K562 (cell line): ENCODE measurements at regions not wholly inside any gene's neighbourhood (a gene's known extent, or its start where the extent isn't known, plus 50 kb on each side); places are given as distances from the start of the nearest gene placed in this dataset.

Experiments used
- ATAC-seq: fragments of 200-7000 bp; cut with Tn5 transposase; 3 replicates; pipeline ENCODE4 v1.9.1; 2020; ENCODE audit warnings: moderate library complexity
- BruUV-seq: library from RNA; stranded (reverse); fragments of 400-500 nt; replicated peaks from 2 replicates; lab custom pipeline; 2021; lab: Mats Ljungman, UMichigan
- CTCF ChIA-PET: fragments of 300-600 bp; formaldehyde crosslinking; extraction: SDS; loops from one replicate; lab custom pipeline; 2021; ENCODE audit warnings: low intra/inter-chr PET ratio; lab: Yijun Ruan, JAX
- POLR2A ChIA-PET: fragments of 300-600, 350-650 bp; sonication (Branson Sonifier 250); formaldehyde crosslinking; extraction: SDS; loops from one replicate; lab custom pipeline; 2021; ENCODE audit warnings: antibody characterized with exemption, inconsistent platforms; lab: Yijun Ruan, JAX
- DNase-seq, 4 experiments: peaks; one replicate each; pipeline versions ENCODE4 v3.0.0 to v3.0.0-alpha.2; 2011 to 2018; ENCODE audit warnings: low spot score in 3 of 4, mixed read lengths in 3 of 4; ENCODE audit errors: extremely low read depth in 1 of 4
- FAIRE-seq: peaks from 2 replicates; lab custom pipeline; 2011; peaks lifted over from hg19 to GRCh38; lab: Jason Lieb, UNC
- H2AFZ ChIP-seq: 2 replicates; pipeline ENCODE4 v1.6.0; 2011; ENCODE audit warnings: low read depth, low read length, control low read depth, inconsistent platforms
- H3K27ac ChIP-seq: fragments of 200-600 bp; 3 replicates; pipeline ENCODE4 v1.8.0; 2011; ENCODE audit warnings: low read depth, mild to moderate bottlenecking, control low read depth, inconsistent platforms, low read length, moderate library complexity, mixed read lengths; ENCODE audit errors: extremely low read depth
- H3K27me3 ChIP-seq, 2 experiments: fragments of 300-600 bp in 1 of 2; 2 replicates in 1 of 2; 3 replicates in 1 of 2; pipeline versions ENCODE4 v1.6.0 to v1.8.0; 2011; ENCODE audit warnings: inconsistent platforms in 2 of 2, low read length in 2 of 2, mild to moderate bottlenecking in 1 of 2, mixed read lengths in 1 of 2, moderate library complexity in 1 of 2; ENCODE audit not compliant: control insufficient read depth in 2 of 2, insufficient read depth in 2 of 2
- H3K36me3 ChIP-seq: fragments of 300-600 bp; 3 replicates; pipeline ENCODE4 v1.8.0; 2011; ENCODE audit warnings: mild to moderate bottlenecking, low read length, inconsistent platforms; ENCODE audit not compliant: control insufficient read depth, insufficient read depth
- H3K4me1 ChIP-seq, 2 experiments: fragments of 200-600 bp in 1 of 2; replicated peaks in 1 of 2; 2 replicates in 1 of 2; 3 replicates in 1 of 2; pipeline versions ENCODE4 v1.5.1 to v1.8.0; 2011; ENCODE audit warnings: inconsistent platforms in 2 of 2, low read length in 2 of 2, mild to moderate bottlenecking in 1 of 2, mixed read lengths in 1 of 2, moderate library complexity in 1 of 2; ENCODE audit not compliant: control insufficient read depth in 2 of 2, insufficient read depth in 2 of 2
- H3K4me2 ChIP-seq: 2 replicates; pipeline ENCODE4 v1.6.1; 2011; ENCODE audit warnings: low read length, control low read depth, inconsistent platforms, mixed read lengths; ENCODE audit not compliant: insufficient read depth
- H3K4me3 ChIP-seq: fragments of 200-600 bp; sonication (generic), shearing (Covaris generic); 2 replicates; pipeline ENCODE4 v1.5.1; 2016; ENCODE audit warnings: control low read depth, inconsistent platforms
- H3K79me2 ChIP-seq: fragments of 200-600 bp; 3 replicates; pipeline ENCODE4 v1.8.0; 2011; ENCODE audit warnings: low read length, inconsistent platforms; ENCODE audit not compliant: control insufficient read depth, insufficient read depth
- H3K9ac ChIP-seq, 2 experiments: 2 replicates each; pipeline versions ENCODE4 v1.6.0 to v1.6.1; 2011; ENCODE audit warnings: low read depth in 2 of 2, low read length in 2 of 2, control low read depth in 1 of 2, inconsistent platforms in 1 of 2, mild to moderate bottlenecking in 1 of 2, mixed read lengths in 1 of 2; ENCODE audit not compliant: insufficient read depth in 1 of 2
- H3K9me1 ChIP-seq: one replicate; pipeline ENCODE4 v1.6.0; 2011; ENCODE audit warnings: inconsistent platforms, mild to moderate bottlenecking, low read length, moderate library complexity; ENCODE audit not compliant: control insufficient read depth, insufficient read depth
- H3K9me3 ChIP-seq: replicated peaks from 2 replicates; pipeline ENCODE4 v1.5.1; 2011; ENCODE audit warnings: low read depth, low read length, inconsistent platforms; ENCODE audit not compliant: control insufficient read depth, insufficient read depth
- H4K20me1 ChIP-seq: replicated peaks from 2 replicates; pipeline ENCODE4 v1.6.1; 2011; ENCODE audit warnings: low read length, inconsistent platforms, mixed read lengths; ENCODE audit not compliant: control insufficient read depth, insufficient read depth
- ARID3B ChIP-seq: fragments of 250-450 bp; sonication (Bioruptor Pico); IDR thresholded peaks from 2 replicates; pipeline ENCODE4 v1.4.0; 2020; ENCODE audit warnings: borderline replicate concordance
- CBX2 ChIP-seq: fragments of 200-600 bp; sonication (generic); IDR thresholded peaks from one replicate; pipeline ENCODE4 v1.6.1; 2012; ENCODE audit warnings: mild to moderate bottlenecking, low read length, inconsistent platforms; ENCODE audit not compliant: insufficient read depth, poor library complexity, severe bottlenecking
- CCNT2 ChIP-seq: IDR thresholded peaks from 2 replicates; pipeline ENCODE4 v1.6.1; 2011; ENCODE audit warnings: borderline replicate concordance, low read depth, mild to moderate bottlenecking, moderate library complexity, mixed read lengths, low read length; ENCODE audit not compliant: insufficient read length; ENCODE audit errors: extremely low read depth
- ELF4 ChIP-seq: fragments of 450-650 bp; formaldehyde crosslinking; IDR thresholded peaks from 2 replicates; pipeline ENCODE4 v1.4.0; 2022; ENCODE audit warnings: missing genetic modification characterization
- GATA2 ChIP-seq: sonication (generic); formaldehyde crosslinking; IDR thresholded peaks from 2 replicates; pipeline ENCODE4 v1.4.0; 2020; ENCODE audit warnings: mild to moderate bottlenecking, missing genetic modification reagents
- NEUROD1 ChIP-seq: fragments of 150-350 bp; IDR thresholded peaks from 2 replicates; pipeline ENCODE4 v1.6.1; 2014; ENCODE audit warnings: borderline replicate concordance, low read length, low read depth; ENCODE audit not compliant: partially characterized antibody
- PHF8 ChIP-seq: fragments of 200-600 bp; sonication (generic); IDR thresholded peaks from 2 replicates; pipeline ENCODE4 v1.6.1; 2012; ENCODE audit warnings: mixed run types, mild to moderate bottlenecking, inconsistent platforms, low read length, moderate library complexity, borderline replicate concordance
- POLR2AphosphoS2 ChIP-seq: IDR thresholded peaks from 2 replicates; pipeline ENCODE4 v1.6.1; 2012; ENCODE audit warnings: low read length, improper control_type of control experiment
- TFE3 ChIP-seq: fragments of 450-650 bp; formaldehyde crosslinking; IDR thresholded peaks from 2 replicates; pipeline ENCODE4 v1.4.0; 2020; ENCODE audit warnings: mild to moderate bottlenecking, mixed read lengths
- ZFP36 ChIP-seq: fragments of 150-350 bp; IDR thresholded peaks from 2 replicates; pipeline ENCODE4 v1.6.1; 2018; ENCODE audit warnings: low read length, low read depth; ENCODE audit not compliant: partially characterized antibody
- ZNF12 ChIP-seq: sonication (generic); formaldehyde crosslinking; IDR thresholded peaks from 2 replicates; pipeline ENCODE4 v1.4.0; 2020; ENCODE audit warnings: mild to moderate bottlenecking, missing genetic modification reagents
- WGBS: fragments of 100-300 bp; shearing (Covaris generic); methylation state at CpG from one replicate; pipeline ENCODE4 v1.1.6; 2016; ENCODE audit warnings: low coverage, mixed read lengths; ENCODE audit not compliant: insufficient coverage; ENCODE audit errors: missing lambda C conversion rate; 5-methylcytosine and 5-hydroxymethylcytosine counted together
- in situ Hi-C: fragments of 300-500 bp; cut with MboI; formaldehyde crosslinking; loops from 4 replicates; pipeline ENCODE4 v1.15.0; 2018; ENCODE audit warnings: inconsistent platforms, mixed read lengths
- intact Hi-C: fragments of 100-400 bp; cut with micrococcal nuclease; formaldehyde crosslinking; loops from 2 replicates; pipeline ENCODE4 v1.14.2; 2022
- TF ChIP-seq, protein P1 (sequence below): fragments of 200-800 bp; sonication (Bioruptor generic); IDR thresholded peaks from 2 replicates; pipeline ENCODE4 v1.6.1; 2017; ENCODE audit warnings: missing genetic modification characterization, missing compliant biosample characterization

DNA sequence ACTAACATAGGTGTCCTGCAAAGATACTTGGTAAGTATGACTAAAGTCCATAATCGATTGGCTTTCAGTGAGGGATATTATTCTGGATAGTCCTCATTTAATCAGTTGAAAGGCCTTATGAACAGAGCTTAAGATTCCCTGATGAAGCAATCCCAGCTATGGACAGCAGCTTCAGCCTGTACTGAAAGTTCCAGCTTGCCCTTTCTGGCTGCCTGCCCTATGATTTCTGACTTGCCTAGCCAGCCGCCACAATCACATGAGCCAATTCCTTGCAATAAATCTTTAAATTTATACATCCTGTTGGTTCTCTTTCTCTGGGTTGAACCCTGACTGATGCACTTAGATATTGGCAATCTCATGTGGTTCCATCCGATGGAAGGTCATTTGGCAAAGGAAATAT, 759.0 kb upstream of the API5 start:
- no peak overlapping the region for H3K27ac ChIP-seq
- no peaks in the 10 kb centered on the region for H4K20me1 ChIP-seq
- TF ChIP-seq ELF4 (no peak), ZFP36 (no peak), TFE3 (no peak)
- H3K36me3 ChIP-seq, result no peaks in the 10 kb centered on the region
- no peak overlapping the region for H3K4me2 ChIP-seq
- no peak overlapping the region for H3K4me3 ChIP-seq
- 2% methylated on average over 3 of the region's 3 CpGs for WGBS
- no peak for FAIRE-seq
- no TSS peak for BruUV-seq
- H3K9me3 ChIP-seq, result no peaks in the 10 kb centered on the region
- POLR2A ChIA-PET, result no interaction called here
- in situ Hi-C loops, result no loop called here
- no peak for ATAC-seq
- H3K79me2 ChIP-seq, result no peaks in the 10 kb centered on the region
- no peak overlapping the region for H3K9ac ChIP-seq
- H3K9me1 ChIP-seq, result no peaks in the 10 kb centered on the region
- no peak overlapping the region for H2AFZ ChIP-seq
- CTCF ChIA-PET, result interaction anchor here (0.6 kb wide), 1 partner anchor 1414 kb away, joined by 3 read pairs; no protein-coding TSS in a partner anchor
- H3K4me1 ChIP-seq, result no peaks in the 10 kb centered on the region
- no peaks in the 10 kb centered on the region for H3K27me3 ChIP-seq
- intact Hi-C loops, result no loop called here
- no peak for DNase-seq

GRCh38 chr11:42555190-42555589, 756.6 kb upstream of the API5 start:
- DNase-seq, result no peak
- no peak overlapping the region for H3K4me2 ChIP-seq
- ChIA-PET CTCF (no interaction called here), POLR2A (no interaction called here)
- H3K79me2 ChIP-seq, result no peaks in the 10 kb centered on the region
- no peak for FAIRE-seq
- H3K9ac ChIP-seq, result no peak overlapping the region
- no peaks in the 10 kb centered on the region for H4K20me1 ChIP-seq
- no peaks in the 10 kb centered on the region for H3K27me3 ChIP-seq
- in situ Hi-C loops (no loop called here), intact Hi-C loops (no loop called here)
- no peaks in the 10 kb centered on the region for H3K36me3 ChIP-seq
- H2AFZ ChIP-seq, result no peak overlapping the region
- ATAC-seq, result no peak
- no peak overlapping the region for H3K4me3 ChIP-seq
- H3K9me3 ChIP-seq, result no peaks in the 10 kb centered on the region
- no peaks in the 10 kb centered on the region for H3K4me1 ChIP-seq
- H3K9me1 ChIP-seq, result no peaks in the 10 kb centered on the region
- WGBS, result 0% methylated on average over 2 of the region's 2 CpGs
- no TSS peak for BruUV-seq
- H3K27ac ChIP-seq, result no peak overlapping the region
- no peak for TF ChIP-seq CBX2
- no peak for TF ChIP-seq NEUROD1
- no peak for TF ChIP-seq PHF8
- no peak for TF ChIP-seq ZNF12
- no peak for TF ChIP-seq ARID3B
- TF ChIP-seq CCNT2, result no peak
- no peak for TF ChIP-seq POLR2AphosphoS2
- TF ChIP-seq, protein P1, sequence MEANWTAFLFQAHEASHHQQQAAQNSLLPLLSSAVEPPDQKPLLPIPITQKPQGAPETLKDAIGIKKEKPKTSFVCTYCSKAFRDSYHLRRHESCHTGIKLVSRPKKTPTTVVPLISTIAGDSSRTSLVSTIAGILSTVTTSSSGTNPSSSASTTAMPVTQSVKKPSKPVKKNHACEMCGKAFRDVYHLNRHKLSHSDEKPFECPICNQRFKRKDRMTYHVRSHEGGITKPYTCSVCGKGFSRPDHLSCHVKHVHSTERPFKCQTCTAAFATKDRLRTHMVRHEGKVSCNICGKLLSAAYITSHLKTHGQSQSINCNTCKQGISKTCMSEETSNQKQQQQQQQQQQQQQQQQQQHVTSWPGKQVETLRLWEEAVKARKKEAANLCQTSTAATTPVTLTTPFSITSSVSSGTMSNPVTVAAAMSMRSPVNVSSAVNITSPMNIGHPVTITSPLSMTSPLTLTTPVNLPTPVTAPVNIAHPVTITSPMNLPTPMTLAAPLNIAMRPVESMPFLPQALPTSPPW (CRISPR knock-in tag), result no peak
- TF ChIP-seq GATA2, result no peak
